Lower leg skin (tissue), 4 donors: ENCODE measurements at regions not wholly inside any gene's neighbourhood (a gene's known extent, or its start where the extent isn't known, plus 50 kb on each side); places are given as distances from the start of the nearest gene placed in this dataset.

Experiments used
- DNase-seq, 2 donors: peaks; one replicate each; pipeline ENCODE4 v3.0.0-alpha.2; 2019; ENCODE audit warnings: low spot score in 2 of 2
- H3K4me3 ChIP-seq: fragments of 200-600 bp; sonication (generic); 2 replicates; pipeline ENCODE4 v1.5.1; 2017; ENCODE audit warnings: mild to moderate bottlenecking, low read depth; ENCODE audit not compliant: poor library complexity, severe bottlenecking
- CTCF ChIP-seq, 3 donors: fragments of 450-650 bp; IDR thresholded peaks; one replicate each; pipeline ENCODE4 v1.5.1; 2016; ENCODE audit warnings: antibody characterized with exemption in 3 of 3, mild to moderate bottlenecking in 3 of 3, moderate library complexity in 2 of 3
- POLR2A ChIP-seq, 2 donors: fragments of 450-650 bp; IDR thresholded peaks; one replicate each; pipeline ENCODE4 v1.6.1; 2016 to 2017; ENCODE audit warnings: antibody characterized with exemption in 2 of 2, mild to moderate bottlenecking in 1 of 2, moderate library complexity in 1 of 2
- WGBS, 2 donors: methylation state at CpG; one replicate each; pipeline ENCODE4 v1.1.5; 2018; 5-methylcytosine and 5-hydroxymethylcytosine counted together
- intact Hi-C: fragments of 100-400 bp; cut with DNase I; formaldehyde crosslinking; loops from one replicate; pipeline ENCODE4 v1.15.0; 2023; ENCODE audit warnings: low total_unique reads

GRCh38 chr1:67482733-67483482 is 52.7 kb upstream of the SERBP1 start:
- no peak for DNase-seq
- TF ChIP-seq POLR2A (IDR thresholded peaks at IDR 0.05) = no peak
- no peak overlapping the region for H3K4me3 ChIP-seq
- intact Hi-C loops = no loop called here
- WGBS, 2 donors = 88 to 93% methylated on average over 7 of the region's 7 CpGs

GRCh38 chr1:67484492-67484891 is 54.3 kb upstream of the SERBP1 start:
- TF ChIP-seq CTCF (IDR thresholded peaks at IDR 0.05) (no peak), POLR2A (IDR thresholded peaks at IDR 0.05) (no peak)
- WGBS, 2 donors = 55 to 58% methylated on average over 2 of the region's 2 CpGs
- H3K4me3 ChIP-seq = no peak overlapping the region
- intact Hi-C loops = no loop called here
- no peak for DNase-seq

- WGBS, 2 donors = 81 to 86% methylated on average over 3 of the region's 3 CpGs
- TF ChIP-seq CTCF (IDR thresholded peaks at IDR 0.05) (no peak), POLR2A (IDR thresholded peaks at IDR 0.05) (no peak)
Measured at GRCh38 chr1:67485046-67485811, 55.0 kb upstream of the SERBP1 start.

GRCh38 chr1:67489643-67490042 is 59.4 kb upstream of the SERBP1 start:
- no peak overlapping the region for H3K4me3 ChIP-seq
- intact Hi-C loops = loop anchor here (5.0 kb wide), 1 partner anchor 142 kb away; no protein-coding TSS in a partner anchor
- 33 to 65% methylated on average over 1 of the region's 1 CpG for WGBS, 2 donors
- no peak for DNase-seq
- no peak for TF ChIP-seq POLR2A (IDR thresholded peaks at IDR 0.05)
- TF ChIP-seq CTCF (IDR thresholded peaks at IDR 0.05) = no peak

More at GRCh38 chr1:67485046-67485811, 55.0 kb upstream of the SERBP1 start:
- intact Hi-C loops = no loop called here
- DNase-seq = no peak
- no peak overlapping the region for H3K4me3 ChIP-seq

GRCh38 chr1:67491280-67491679 is 61.1 kb upstream of the SERBP1 start:
- 82 to 92% methylated on average over 3 of the region's 3 CpGs for WGBS, 2 donors
- intact Hi-C loops = loop anchor here (5.0 kb wide), 1 partner anchor 144 kb away; no protein-coding TSS in a partner anchor
- H3K4me3 ChIP-seq = no peak overlapping the region
- TF ChIP-seq CTCF (IDR thresholded peaks at IDR 0.05) (no peak), POLR2A (IDR thresholded peaks at IDR 0.05) (no peak)
- no peak for DNase-seq

- 78 to 79% methylated on average over 2 of the region's 2 CpGs for WGBS, 2 donors
- DNase-seq = no peak
- intact Hi-C loops = loop anchor here (5.0 kb wide), 1 partner anchor 146 kb away; no protein-coding TSS in a partner anchor
- no peak for TF ChIP-seq POLR2A (IDR thresholded peaks at IDR 0.05)
- no peak for TF ChIP-seq CTCF (IDR thresholded peaks at IDR 0.05)
- no peak overlapping the region for H3K4me3 ChIP-seq
Measured at GRCh38 chr1:67493148-67493547, 62.9 kb upstream of the SERBP1 start.
